ENCODE measurements at regions not wholly inside any gene's neighbourhood (a gene's known extent, or its start where the extent isn't known, plus 50 kb on each side); places are given as distances from the start of the nearest gene placed in this dataset.

DNA sequence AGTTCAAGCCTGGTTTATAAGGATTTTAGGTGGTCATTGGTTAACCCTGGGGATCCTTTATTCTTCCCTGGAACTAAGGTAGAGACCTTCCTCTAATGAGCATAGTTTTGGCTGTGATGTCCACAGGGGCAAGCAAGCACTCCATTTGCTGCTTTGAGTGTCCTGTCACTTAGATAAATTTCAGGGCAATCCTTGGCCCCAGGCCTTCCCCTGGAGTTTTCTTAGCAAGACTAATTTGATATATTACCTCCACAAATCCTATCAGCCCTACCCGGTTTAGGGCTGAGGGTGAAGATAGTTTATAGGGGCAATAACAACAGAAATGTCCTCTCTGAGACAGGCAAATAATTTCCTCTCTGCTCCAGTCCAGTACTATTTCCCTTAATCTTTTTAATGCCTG is 166.6 kb downstream of the CYYR1 start:
- TF ChIP-seq, protein P1, sequence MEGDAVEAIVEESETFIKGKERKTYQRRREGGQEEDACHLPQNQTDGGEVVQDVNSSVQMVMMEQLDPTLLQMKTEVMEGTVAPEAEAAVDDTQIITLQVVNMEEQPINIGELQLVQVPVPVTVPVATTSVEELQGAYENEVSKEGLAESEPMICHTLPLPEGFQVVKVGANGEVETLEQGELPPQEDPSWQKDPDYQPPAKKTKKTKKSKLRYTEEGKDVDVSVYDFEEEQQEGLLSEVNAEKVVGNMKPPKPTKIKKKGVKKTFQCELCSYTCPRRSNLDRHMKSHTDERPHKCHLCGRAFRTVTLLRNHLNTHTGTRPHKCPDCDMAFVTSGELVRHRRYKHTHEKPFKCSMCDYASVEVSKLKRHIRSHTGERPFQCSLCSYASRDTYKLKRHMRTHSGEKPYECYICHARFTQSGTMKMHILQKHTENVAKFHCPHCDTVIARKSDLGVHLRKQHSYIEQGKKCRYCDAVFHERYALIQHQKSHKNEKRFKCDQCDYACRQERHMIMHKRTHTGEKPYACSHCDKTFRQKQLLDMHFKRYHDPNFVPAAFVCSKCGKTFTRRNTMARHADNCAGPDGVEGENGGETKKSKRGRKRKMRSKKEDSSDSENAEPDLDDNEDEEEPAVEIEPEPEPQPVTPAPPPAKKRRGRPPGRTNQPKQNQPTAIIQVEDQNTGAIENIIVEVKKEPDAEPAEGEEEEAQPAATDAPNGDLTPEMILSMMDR (IDR thresholded peaks at IDR 0.05), result no peak
- TF ChIP-seq POLR2A (IDR thresholded peaks at IDR 0.05), result no peak

Measured in lower leg skin (tissue), 3 donors.